ENCODE measurements at regions not wholly inside any gene's neighbourhood (a gene's known extent, or its start where the extent isn't known, plus 50 kb on each side); places are given as distances from the start of the nearest gene placed in this dataset.

DNA sequence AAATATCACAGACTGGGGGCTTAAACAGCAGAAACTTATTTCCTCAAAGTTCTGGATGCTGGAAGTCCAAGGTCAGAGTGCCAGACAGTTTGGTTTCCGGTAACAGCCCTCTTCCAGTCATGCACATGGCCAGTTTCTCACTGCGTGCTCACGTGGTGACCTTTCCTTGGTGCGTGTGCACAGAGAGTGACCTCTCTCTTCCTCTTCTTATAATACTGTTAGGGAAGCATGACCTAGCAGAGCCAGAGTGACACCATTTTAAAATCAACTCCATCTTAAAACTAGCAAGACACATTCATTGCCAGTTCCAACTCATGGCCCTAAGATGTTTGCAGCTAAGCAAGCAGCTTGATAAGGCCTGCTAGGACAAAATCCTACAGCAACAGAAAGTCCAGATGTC is 221.5 kb upstream of the DAAM1 start:
- no peaks in the 10 kb centered on the region for H3K36me3 ChIP-seq
- no peak for TF ChIP-seq EP300 (IDR thresholded peaks at IDR 0.05)
- TF ChIP-seq, protein P1, sequence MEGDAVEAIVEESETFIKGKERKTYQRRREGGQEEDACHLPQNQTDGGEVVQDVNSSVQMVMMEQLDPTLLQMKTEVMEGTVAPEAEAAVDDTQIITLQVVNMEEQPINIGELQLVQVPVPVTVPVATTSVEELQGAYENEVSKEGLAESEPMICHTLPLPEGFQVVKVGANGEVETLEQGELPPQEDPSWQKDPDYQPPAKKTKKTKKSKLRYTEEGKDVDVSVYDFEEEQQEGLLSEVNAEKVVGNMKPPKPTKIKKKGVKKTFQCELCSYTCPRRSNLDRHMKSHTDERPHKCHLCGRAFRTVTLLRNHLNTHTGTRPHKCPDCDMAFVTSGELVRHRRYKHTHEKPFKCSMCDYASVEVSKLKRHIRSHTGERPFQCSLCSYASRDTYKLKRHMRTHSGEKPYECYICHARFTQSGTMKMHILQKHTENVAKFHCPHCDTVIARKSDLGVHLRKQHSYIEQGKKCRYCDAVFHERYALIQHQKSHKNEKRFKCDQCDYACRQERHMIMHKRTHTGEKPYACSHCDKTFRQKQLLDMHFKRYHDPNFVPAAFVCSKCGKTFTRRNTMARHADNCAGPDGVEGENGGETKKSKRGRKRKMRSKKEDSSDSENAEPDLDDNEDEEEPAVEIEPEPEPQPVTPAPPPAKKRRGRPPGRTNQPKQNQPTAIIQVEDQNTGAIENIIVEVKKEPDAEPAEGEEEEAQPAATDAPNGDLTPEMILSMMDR (IDR thresholded peaks at IDR 0.05): no peak
- no peak for TF ChIP-seq POLR2AphosphoS5 (IDR thresholded peaks at IDR 0.05)
- no peak for TF ChIP-seq POLR2A (IDR thresholded peaks at IDR 0.05)
- no peak overlapping the region for H3K4me3 ChIP-seq
- peaks cover 0 to 19% (median 15%) of the 10 kb centered on the region in 4 donors for H3K4me1 ChIP-seq
- no peaks in the 10 kb centered on the region for H3K9me3 ChIP-seq
- WGBS, 2 donors: 93 to 94% methylated on average over 4 of the region's 4 CpGs
- H3K27ac ChIP-seq: no peak overlapping the region
- intact Hi-C loops (cut with DNase I): no loop called here
- H3K27me3 ChIP-seq: no peaks in the 10 kb centered on the region
- no peak for DNase-seq

GRCh38 chr14:58969951-58970751 is 218.3 kb upstream of the DAAM1 start:
- H3K9me3 ChIP-seq: no peaks in the 10 kb centered on the region
- H3K27me3 ChIP-seq: no peaks in the 10 kb centered on the region
- intact Hi-C loops (cut with DNase I): no loop called here
- no peak for DNase-seq
- peak overlapping the region in 2 of 4 donors; percentile 16 to 29 for H3K27ac ChIP-seq
- no peaks in the 10 kb centered on the region for H3K36me3 ChIP-seq
- TF ChIP-seq EP300 (IDR thresholded peaks at IDR 0.05) (no peak), POLR2AphosphoS5 (IDR thresholded peaks at IDR 0.05) (no peak), POLR2A (IDR thresholded peaks at IDR 0.05) (no peak)
- TF ChIP-seq, protein P1 (IDR thresholded peaks at IDR 0.05): no peak
- H3K4me1 ChIP-seq: peaks cover 0 to 19% (median 15%) of the 10 kb centered on the region in 4 donors
- H3K4me3 ChIP-seq: no peak overlapping the region
- 85% methylated on average over 10 of the region's 10 CpGs for WGBS, 2 donors

DNA sequence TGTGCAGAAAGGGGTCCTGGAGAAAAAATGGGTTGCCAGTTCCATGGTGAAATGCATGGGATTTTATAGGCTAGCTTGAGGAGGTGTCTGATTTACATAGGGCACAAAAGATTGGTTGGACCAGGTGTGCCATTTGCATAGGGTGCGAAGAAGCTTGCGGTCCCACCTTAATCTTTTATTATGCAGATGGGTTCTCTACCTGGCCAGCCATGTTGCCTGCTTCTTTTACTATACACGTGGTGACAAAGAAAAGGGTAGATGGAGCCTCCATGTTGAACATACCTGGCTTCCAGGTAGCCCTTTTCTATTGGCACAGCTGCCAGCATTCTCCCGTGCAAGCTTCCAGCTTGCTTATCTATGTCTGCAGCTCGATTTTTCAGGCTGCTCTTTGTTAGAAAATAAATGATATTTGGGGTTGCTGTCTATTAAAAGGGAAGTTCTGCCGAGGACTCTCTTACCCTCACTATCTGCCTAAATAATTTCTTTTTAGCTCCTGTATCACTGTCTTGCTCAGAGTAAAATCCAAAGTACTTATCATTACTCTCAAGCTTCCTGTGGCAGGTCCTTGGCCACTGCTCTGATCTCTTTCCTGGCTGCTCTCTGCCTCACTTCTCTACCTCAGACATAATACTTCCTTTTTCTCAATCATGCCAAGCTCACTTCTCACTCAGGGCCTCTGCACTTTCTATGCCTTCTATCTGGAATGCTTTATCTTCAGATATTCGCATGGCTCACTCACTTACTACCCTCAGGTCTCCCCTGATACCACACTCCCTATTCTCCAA is 216.0 kb upstream of the DAAM1 start:
- Histone ChIP-seq H3K4me3 (no peak overlapping the region), H3K27ac (no peak overlapping the region), H3K36me3 (no peaks in the 10 kb centered on the region), H3K27me3 (no peaks in the 10 kb centered on the region), H3K4me1 (peaks cover 0 to 19% (median 15%) of the 10 kb centered on the region in 4 donors), H3K9me3 (no peaks in the 10 kb centered on the region)
- WGBS, 2 donors: 60 to 77% methylated on average over 7 of the region's 7 CpGs
- TF ChIP-seq, protein P1 (IDR thresholded peaks at IDR 0.05): no peak
- no peak for TF ChIP-seq EP300 (IDR thresholded peaks at IDR 0.05)
- no peak for TF ChIP-seq POLR2A (IDR thresholded peaks at IDR 0.05)
- DNase-seq: no peak
- intact Hi-C loops (cut with DNase I): no loop called here

DNA sequence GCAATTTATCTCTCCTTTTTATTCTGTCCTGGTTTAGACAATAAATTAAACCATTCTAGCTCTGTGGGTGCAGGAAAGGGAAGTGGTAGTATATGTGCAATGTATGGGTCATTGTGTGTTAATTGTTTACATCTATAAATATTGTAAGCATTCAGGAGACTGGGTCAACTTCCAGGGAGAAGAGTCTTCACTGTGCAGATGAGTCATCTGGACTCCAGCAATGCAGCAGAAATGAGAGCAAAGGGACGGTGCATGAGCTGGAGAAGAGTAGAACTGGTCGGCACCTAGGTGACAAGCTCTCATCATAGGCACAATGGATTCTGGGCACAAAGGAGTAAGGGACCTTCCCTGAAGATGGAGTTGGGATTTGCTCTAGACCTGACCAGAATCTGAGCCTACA is 211.1 kb upstream of the DAAM1 start:
- Histone ChIP-seq H3K36me3 (no peaks in the 10 kb centered on the region), H3K9me3 (no peaks in the 10 kb centered on the region), H3K4me3 (no peak overlapping the region), H3K4me1 (no peaks in the 10 kb centered on the region), H3K27me3 (no peaks in the 10 kb centered on the region), H3K27ac (no peak overlapping the region)
- WGBS, 2 donors: 79 to 84% methylated on average over 2 of the region's 2 CpGs
- intact Hi-C loops (cut with DNase I): no loop called here
- no peak for DNase-seq
- no peak for TF ChIP-seq POLR2AphosphoS5 (IDR thresholded peaks at IDR 0.05)
- TF ChIP-seq EP300 (IDR thresholded peaks at IDR 0.05): no peak
- TF ChIP-seq POLR2A (IDR thresholded peaks at IDR 0.05): no peak
- TF ChIP-seq, protein P1 (IDR thresholded peaks at IDR 0.05): no peak
